ENCODE measurements at regions not wholly inside any gene's neighbourhood (a gene's known extent, or its start where the extent isn't known, plus 50 kb on each side); places are given as distances from the start of the nearest gene placed in this dataset.

DNA sequence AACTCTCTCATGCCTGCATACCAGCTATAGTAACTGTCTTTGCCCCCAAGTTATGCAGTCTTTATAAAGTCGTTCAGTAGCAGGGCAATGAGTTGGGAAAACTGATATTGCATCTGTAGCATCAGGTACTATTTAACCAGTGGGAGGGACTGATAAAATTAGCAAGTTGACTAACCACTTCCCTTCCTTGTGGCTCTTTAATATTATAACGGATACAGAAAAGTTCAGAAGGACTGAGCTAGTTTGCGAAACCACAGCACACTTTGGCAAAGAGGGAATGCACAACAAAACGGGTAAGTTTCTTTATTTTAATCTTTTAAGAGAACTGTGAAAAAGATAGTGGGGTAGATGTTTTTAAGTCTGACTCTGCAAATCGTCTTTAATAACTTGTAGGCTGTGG is 205.3 kb upstream of the HDAC9 start:
- TF ChIP-seq, protein P1, sequence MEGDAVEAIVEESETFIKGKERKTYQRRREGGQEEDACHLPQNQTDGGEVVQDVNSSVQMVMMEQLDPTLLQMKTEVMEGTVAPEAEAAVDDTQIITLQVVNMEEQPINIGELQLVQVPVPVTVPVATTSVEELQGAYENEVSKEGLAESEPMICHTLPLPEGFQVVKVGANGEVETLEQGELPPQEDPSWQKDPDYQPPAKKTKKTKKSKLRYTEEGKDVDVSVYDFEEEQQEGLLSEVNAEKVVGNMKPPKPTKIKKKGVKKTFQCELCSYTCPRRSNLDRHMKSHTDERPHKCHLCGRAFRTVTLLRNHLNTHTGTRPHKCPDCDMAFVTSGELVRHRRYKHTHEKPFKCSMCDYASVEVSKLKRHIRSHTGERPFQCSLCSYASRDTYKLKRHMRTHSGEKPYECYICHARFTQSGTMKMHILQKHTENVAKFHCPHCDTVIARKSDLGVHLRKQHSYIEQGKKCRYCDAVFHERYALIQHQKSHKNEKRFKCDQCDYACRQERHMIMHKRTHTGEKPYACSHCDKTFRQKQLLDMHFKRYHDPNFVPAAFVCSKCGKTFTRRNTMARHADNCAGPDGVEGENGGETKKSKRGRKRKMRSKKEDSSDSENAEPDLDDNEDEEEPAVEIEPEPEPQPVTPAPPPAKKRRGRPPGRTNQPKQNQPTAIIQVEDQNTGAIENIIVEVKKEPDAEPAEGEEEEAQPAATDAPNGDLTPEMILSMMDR (IDR thresholded peaks at IDR 0.05), result no peak
- TF ChIP-seq POLR2A (IDR thresholded peaks at IDR 0.05), result no peak
